Transverse colon (tissue), 4 donors: ENCODE measurements at regions not wholly inside any gene's neighbourhood (a gene's known extent, or its start where the extent isn't known, plus 50 kb on each side); places are given as distances from the start of the nearest gene placed in this dataset.

Source experiments
- CTCF ChIP-seq, 5 experiments: fragments of 200-600 bp in 3 of 5; fragments of 450-650 bp in 2 of 5; sonication (generic) in 3 of 5; IDR thresholded peaks; 1 replicate in 2 of 5; 2 replicates in 3 of 5; pipeline ENCODE4 v1.5.1; 2016 to 2017; ENCODE audit warnings: antibody characterized with exemption in 5 of 5, inconsistent platforms in 3 of 5, mild to moderate bottlenecking in 2 of 5, moderate library complexity in 1 of 5
- EP300 ChIP-seq: sonication (generic); formaldehyde crosslinking; IDR thresholded peaks from one replicate; pipeline ENCODE4 v1.6.1; 2017; ENCODE audit warnings: antibody characterized with exemption, low read depth
- POLR2A ChIP-seq: fragments of 450-650 bp; IDR thresholded peaks from one replicate; pipeline ENCODE4 v1.6.1; 2016; ENCODE audit warnings: antibody characterized with exemption, mild to moderate bottlenecking, moderate library complexity
- POLR2AphosphoS5 ChIP-seq, 3 donors: sonication (generic); formaldehyde crosslinking; IDR thresholded peaks; one replicate each; pipeline ENCODE4 v1.6.1; 2016; ENCODE audit warnings: antibody characterized with exemption in 3 of 3

DNA sequence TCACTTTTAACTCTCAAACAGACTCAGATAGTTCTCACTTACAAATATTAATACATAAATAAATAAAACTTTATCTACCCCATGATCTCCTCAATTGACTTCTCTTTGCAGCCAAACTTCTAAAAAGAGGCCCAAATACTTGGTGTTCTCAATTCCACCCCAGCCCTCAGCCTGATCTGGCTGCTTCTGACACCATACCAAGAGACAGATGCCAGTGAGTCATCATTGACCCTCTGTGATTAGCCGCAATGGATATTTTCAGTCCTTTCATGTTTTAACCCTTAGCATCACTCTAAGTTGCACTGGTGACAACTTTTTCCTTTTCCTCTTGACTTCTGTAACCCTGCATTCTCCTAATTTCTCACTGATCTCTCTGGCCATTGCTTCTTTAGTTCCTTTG is 184.1 kb upstream of the ARHGAP20 start:
- TF ChIP-seq POLR2A (no peak), CTCF (IDR thresholded peaks at IDR 0.05) (no peak), EP300 (no peak), POLR2AphosphoS5 (IDR thresholded peaks at IDR 0.05) (no peak)
